CD14-positive monocyte (primary cell): ENCODE measurements at regions not wholly inside any gene's neighbourhood (a gene's known extent, or its start where the extent isn't known, plus 50 kb on each side); places are given as distances from the start of the nearest gene placed in this dataset.

Source experiments
- DNase-seq, 3 donors: peaks; one replicate each; pipeline ENCODE4 v3.0.0-alpha.2; 2011 to 2022
- H2AFZ ChIP-seq: 2 replicates; pipeline ENCODE4 v1.6.0; 2012; ENCODE audit warnings: mild to moderate bottlenecking, low read depth, low read length, inconsistent platforms; ENCODE audit not compliant: insufficient read depth, poor library complexity, severe bottlenecking
- H3K27ac ChIP-seq, 2 donors: 1 replicate in 1 of 2; 2 replicates in 1 of 2; pipeline ENCODE4 v1.5.1; 2012 to 2013; ENCODE audit warnings: low read length in 2 of 2, control low read depth in 1 of 2, inconsistent platforms in 1 of 2, low read depth in 1 of 2, mild to moderate bottlenecking in 1 of 2
- H3K27me3 ChIP-seq, 2 donors: one replicate each; pipeline versions ENCODE4 v1.6.0 to v1.6.1; 2011 to 2013; ENCODE audit warnings: low read length in 2 of 2; ENCODE audit not compliant: control insufficient read depth in 2 of 2, insufficient read depth in 2 of 2
- H3K36me3 ChIP-seq, 2 donors: replicated peaks in 1 of 2; 1 replicate in 1 of 2; 2 replicates in 1 of 2; pipeline versions ENCODE4 v1.5.1 to v1.6.1; 2012 to 2013; ENCODE audit warnings: low read length in 2 of 2, control low read depth in 1 of 2, inconsistent platforms in 1 of 2, mild to moderate bottlenecking in 1 of 2; ENCODE audit not compliant: insufficient read depth in 2 of 2, control insufficient read depth in 1 of 2
- H3K4me1 ChIP-seq, 2 donors: 1 replicate in 1 of 2; 2 replicates in 1 of 2; pipeline versions ENCODE4 v1.5.1 to v1.6.1; 2012 to 2013; ENCODE audit warnings: low read length in 2 of 2, control low read depth in 1 of 2, inconsistent platforms in 1 of 2, mild to moderate bottlenecking in 1 of 2, moderate library complexity in 1 of 2; ENCODE audit not compliant: insufficient read depth in 2 of 2, control insufficient read depth in 1 of 2
- H3K4me2 ChIP-seq: replicated peaks from 2 replicates; pipeline ENCODE3; 2012; ENCODE audit warnings: low read length, moderate library complexity, mild to moderate bottlenecking; ENCODE audit not compliant: poor library complexity, severe bottlenecking; ENCODE audit errors: extremely low read depth
- H3K4me3 ChIP-seq, 3 experiments: fragments of 200-600 bp in 1 of 3; sonication (generic) in 1 of 3; replicated peaks in 1 of 3; 1 replicate in 2 of 3; 2 replicates in 1 of 3; pipeline ENCODE4 v1.5.1; 2011 to 2013; ENCODE audit warnings: low read length in 3 of 3, mild to moderate bottlenecking in 3 of 3, control low read depth in 2 of 3, low read depth in 2 of 3, inconsistent platforms in 1 of 3, moderate library complexity in 1 of 3
- H3K79me2 ChIP-seq: 2 replicates; pipeline ENCODE4 v1.6.0; 2012; ENCODE audit warnings: mild to moderate bottlenecking, control low read depth, inconsistent platforms, low read length, moderate library complexity; ENCODE audit not compliant: insufficient read depth
- H3K9ac ChIP-seq: 2 replicates; pipeline ENCODE4 v1.6.0; 2017; ENCODE audit warnings: low read length, mild to moderate bottlenecking; ENCODE audit not compliant: insufficient read depth, poor library complexity, severe bottlenecking
- H3K9me3 ChIP-seq, 2 donors: replicated peaks in 1 of 2; 1 replicate in 1 of 2; 2 replicates in 1 of 2; pipeline versions ENCODE4 v1.5.1 to v1.6.1; 2012 to 2013; ENCODE audit warnings: low read length in 2 of 2, control low read depth in 1 of 2; ENCODE audit not compliant: control insufficient read depth in 1 of 2, insufficient read depth in 1 of 2
- H4K20me1 ChIP-seq: 2 replicates; pipeline ENCODE4 v1.6.0; 2012; ENCODE audit warnings: mild to moderate bottlenecking, low read length, control low read depth, moderate library complexity; ENCODE audit not compliant: insufficient read depth
- H3K27ac Mint-ChIP-seq, 7 donors: one replicate each; pipeline ENCODE4 v1.8.0; 2020; ENCODE audit warnings: mild to moderate bottlenecking in 7 of 7, mixed read lengths in 7 of 7, moderate library complexity in 6 of 7, inconsistent platforms in 2 of 7
- H3K27me3 Mint-ChIP-seq, 3 donors: one replicate each; pipeline ENCODE4 v1.8.0; 2021 to 2022; ENCODE audit warnings: low read depth in 3 of 3, mild to moderate bottlenecking in 3 of 3, mixed read lengths in 3 of 3, moderate library complexity in 3 of 3, inconsistent platforms in 1 of 3
- H3K36me3 Mint-ChIP-seq, 2 donors: one replicate each; pipeline ENCODE4 v1.8.0; 2020; ENCODE audit warnings: mixed read lengths in 2 of 2, inconsistent platforms in 1 of 2, mild to moderate bottlenecking in 1 of 2
- H3K4me1 Mint-ChIP-seq: one replicate; pipeline ENCODE4 v1.8.0; 2020; ENCODE audit warnings: mild to moderate bottlenecking, mixed read lengths
- H3K4me3 Mint-ChIP-seq, 2 donors: one replicate each; pipeline ENCODE4 v1.8.0; 2020; ENCODE audit warnings: mild to moderate bottlenecking in 2 of 2, mixed read lengths in 2 of 2, moderate library complexity in 1 of 2
- H3K9me3 Mint-ChIP-seq, 7 donors: one replicate each; pipeline ENCODE4 v1.8.0; 2020 to 2022; ENCODE audit warnings: mixed read lengths in 7 of 7, mild to moderate bottlenecking in 6 of 7, moderate library complexity in 6 of 7, inconsistent platforms in 2 of 7
- WGBS: methylation state at CpG from one replicate; pipeline ENCODE4 v1.1.5; 2013; ENCODE audit warnings: missing lambda C conversion rate; ENCODE audit not compliant: insufficient coverage; 5-methylcytosine and 5-hydroxymethylcytosine counted together
- intact Hi-C, 2 donors: fragments of 100-400 bp; cut with micrococcal nuclease; formaldehyde crosslinking; loops; one replicate each; pipeline versions ENCODE4 v1.15.0 to v1.15.1; 2023
- TF ChIP-seq, protein P1 (sequence below): fragments of 200-600 bp; IDR thresholded peaks from one replicate; pipeline ENCODE4 v1.8.0; 2022; ENCODE audit warnings: antibody characterized with exemption, mild to moderate bottlenecking

DNA sequence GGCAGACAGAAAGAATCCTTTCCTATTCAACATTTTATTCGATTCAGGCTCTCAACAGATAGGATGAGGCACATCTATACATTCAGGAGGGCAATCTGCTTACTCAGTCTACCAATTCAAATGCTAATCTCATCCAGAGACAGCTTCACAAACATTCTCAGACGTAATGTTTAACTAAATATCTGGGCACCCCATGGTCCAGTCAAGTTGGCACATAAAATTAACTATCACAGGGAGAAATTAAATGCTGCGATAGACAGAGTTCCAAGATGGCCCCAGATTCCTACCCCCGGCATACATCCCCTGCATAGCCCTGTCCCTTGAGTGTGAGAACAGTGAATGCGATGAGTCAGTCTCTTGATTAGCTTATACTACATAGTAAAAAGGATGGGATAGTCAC, 184.3 kb downstream of the FGFR2 start:
- Histone ChIP-seq H3K4me2 (no peak overlapping the region), H3K9ac (no peak overlapping the region), H2AFZ (no peak overlapping the region), H3K79me2 (no peaks in the 10 kb centered on the region), H3K36me3 (no peaks in the 10 kb centered on the region), H3K9me3 (no peaks in the 10 kb centered on the region), H3K4me3 (no peak overlapping the region), H3K27me3 (no peaks in the 10 kb centered on the region), H3K27ac (no peak overlapping the region), H4K20me1 (no peaks in the 10 kb centered on the region), H3K4me1 (no peaks in the 10 kb centered on the region)
- intact Hi-C loops: no loop called here
- TF ChIP-seq, protein P1, sequence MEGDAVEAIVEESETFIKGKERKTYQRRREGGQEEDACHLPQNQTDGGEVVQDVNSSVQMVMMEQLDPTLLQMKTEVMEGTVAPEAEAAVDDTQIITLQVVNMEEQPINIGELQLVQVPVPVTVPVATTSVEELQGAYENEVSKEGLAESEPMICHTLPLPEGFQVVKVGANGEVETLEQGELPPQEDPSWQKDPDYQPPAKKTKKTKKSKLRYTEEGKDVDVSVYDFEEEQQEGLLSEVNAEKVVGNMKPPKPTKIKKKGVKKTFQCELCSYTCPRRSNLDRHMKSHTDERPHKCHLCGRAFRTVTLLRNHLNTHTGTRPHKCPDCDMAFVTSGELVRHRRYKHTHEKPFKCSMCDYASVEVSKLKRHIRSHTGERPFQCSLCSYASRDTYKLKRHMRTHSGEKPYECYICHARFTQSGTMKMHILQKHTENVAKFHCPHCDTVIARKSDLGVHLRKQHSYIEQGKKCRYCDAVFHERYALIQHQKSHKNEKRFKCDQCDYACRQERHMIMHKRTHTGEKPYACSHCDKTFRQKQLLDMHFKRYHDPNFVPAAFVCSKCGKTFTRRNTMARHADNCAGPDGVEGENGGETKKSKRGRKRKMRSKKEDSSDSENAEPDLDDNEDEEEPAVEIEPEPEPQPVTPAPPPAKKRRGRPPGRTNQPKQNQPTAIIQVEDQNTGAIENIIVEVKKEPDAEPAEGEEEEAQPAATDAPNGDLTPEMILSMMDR: no peak
- Mint-ChIP-seq H3K4me3 (no peak overlapping the region), H3K27ac (no peak overlapping the region), H3K4me1 (no peaks in the 10 kb centered on the region), H3K27me3 (peaks cover 0 to 1% (median 0%) of the 10 kb centered on the region in 3 donors), H3K36me3 (no peaks in the 10 kb centered on the region), H3K9me3 (peaks cover 0 to 12% (median 4%) of the 10 kb centered on the region in 7 donors)
- 75% methylated on average over 2 of the region's 5 CpGs for WGBS
- DNase-seq: no peak

DNA sequence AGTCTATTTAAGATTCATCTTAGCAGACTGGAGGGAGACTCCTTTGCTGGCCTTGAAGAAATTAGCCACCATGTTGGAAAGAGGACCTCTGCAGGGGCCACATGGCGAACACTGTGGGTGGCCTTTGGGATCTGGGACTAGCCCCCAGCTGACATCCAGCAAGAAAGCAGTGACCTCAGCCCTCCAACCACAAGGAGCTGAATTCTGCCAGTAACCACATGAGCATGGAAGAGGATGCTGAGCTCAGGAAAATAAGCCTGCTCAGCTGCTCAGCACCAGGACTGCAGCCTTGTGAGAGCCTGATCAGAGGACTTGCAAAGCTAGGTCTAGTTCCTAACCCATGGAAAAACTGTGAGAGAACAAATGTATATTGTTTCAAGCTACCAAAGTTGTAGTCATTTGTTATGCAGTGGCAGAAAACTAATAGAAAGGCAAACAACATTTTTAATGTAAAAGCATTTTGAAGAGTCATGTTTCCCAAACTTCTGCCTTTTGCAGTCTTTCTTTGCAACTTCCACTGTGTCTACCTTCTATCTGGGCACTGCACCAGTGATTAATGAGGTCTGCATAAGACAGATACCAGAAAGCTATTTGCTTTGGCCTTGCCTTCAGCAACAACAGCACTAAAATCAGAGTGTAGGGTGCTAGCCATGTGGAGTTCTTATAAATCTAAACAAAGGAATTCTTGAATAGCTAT, 183.7 kb downstream of the FGFR2 start:
- no peak overlapping the region for H3K9ac ChIP-seq
- H3K4me3 Mint-ChIP-seq: no peak overlapping the region
- peaks cover 0 to 12% (median 4%) of the 10 kb centered on the region in 7 donors for H3K9me3 Mint-ChIP-seq
- no peaks in the 10 kb centered on the region for H3K9me3 ChIP-seq
- no peak overlapping the region for H2AFZ ChIP-seq
- no peaks in the 10 kb centered on the region for H3K36me3 Mint-ChIP-seq
- no peak overlapping the region for H3K4me3 ChIP-seq
- no peak overlapping the region for H3K4me2 ChIP-seq
- intact Hi-C loops: no loop called here
- no peaks in the 10 kb centered on the region for H3K27me3 ChIP-seq
- H3K4me1 ChIP-seq: no peaks in the 10 kb centered on the region
- no peaks in the 10 kb centered on the region for H4K20me1 ChIP-seq
- H3K27ac ChIP-seq: no peak overlapping the region
- WGBS: 100% methylated on average over 1 of the region's 1 CpG
- no peak overlapping the region for H3K27ac Mint-ChIP-seq
- no peaks in the 10 kb centered on the region for H3K4me1 Mint-ChIP-seq
- peaks cover 0 to 1% (median 0%) of the 10 kb centered on the region in 3 donors for H3K27me3 Mint-ChIP-seq
- TF ChIP-seq, protein P1: no peak
- no peaks in the 10 kb centered on the region for H3K79me2 ChIP-seq
- no peaks in the 10 kb centered on the region for H3K36me3 ChIP-seq
- no peak for DNase-seq
